Nephron progenitor cell (in vitro differentiated cells): ENCODE measurements at regions not wholly inside any gene's neighbourhood (a gene's known extent, or its start where the extent isn't known, plus 50 kb on each side); places are given as distances from the start of the nearest gene placed in this dataset.

Experiments used
- DNase-seq: peaks from one replicate; pipeline ENCODE4 v3.0.0; 2021
- H3K27ac Mint-ChIP-seq: 2 replicates; pipeline ENCODE4 v1.8.0; 2021; ENCODE audit warnings: mild to moderate bottlenecking, moderate library complexity, mixed read lengths
- H3K27me3 Mint-ChIP-seq: 2 replicates; pipeline ENCODE4 v1.8.0; 2021; ENCODE audit warnings: mild to moderate bottlenecking, low read depth, mixed read lengths; ENCODE audit not compliant: poor library complexity
- H3K36me3 Mint-ChIP-seq: 2 replicates; pipeline ENCODE4 v1.8.0; 2021; ENCODE audit warnings: low read depth, mixed read lengths
- H3K4me1 Mint-ChIP-seq: 2 replicates; pipeline ENCODE4 v1.8.0; 2021; ENCODE audit warnings: mixed read lengths
- H3K4me3 Mint-ChIP-seq: 2 replicates; pipeline ENCODE4 v1.8.0; 2021; ENCODE audit warnings: mild to moderate bottlenecking, moderate library complexity, mixed read lengths
- H3K9me3 Mint-ChIP-seq: 2 replicates; pipeline ENCODE4 v1.8.0; 2021; ENCODE audit warnings: mild to moderate bottlenecking, moderate library complexity, mixed read lengths
- TF ChIP-seq, protein P1 (sequence below): fragments of 200-600 bp; sonication (generic); IDR thresholded peaks from 2 replicates; pipeline ENCODE4 v1.5.0; 2021; ENCODE audit warnings: antibody characterized with exemption

DNA sequence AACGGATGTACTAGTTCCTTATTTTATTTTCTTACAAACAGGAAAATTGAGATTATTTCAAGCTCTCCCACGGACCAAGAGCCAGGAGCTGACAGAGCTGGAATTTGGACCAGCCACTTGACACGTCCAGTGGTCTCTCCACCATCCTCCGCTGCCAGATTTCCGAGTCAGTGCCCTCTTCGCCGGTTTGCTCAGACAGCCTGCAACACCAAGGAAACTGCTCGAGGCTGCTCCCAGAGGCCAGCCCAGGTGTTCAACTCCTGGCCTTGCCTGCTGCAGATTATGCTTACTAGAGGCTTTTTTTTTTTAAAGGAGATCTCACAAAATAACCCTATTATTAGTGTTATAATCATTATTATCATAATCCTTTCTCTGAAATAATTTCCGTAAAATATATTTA, 779.8 kb downstream of the RNF144A start:
- H3K36me3 Mint-ChIP-seq: no peaks in the 10 kb centered on the region
- H3K4me3 Mint-ChIP-seq: no peak overlapping the region
- no peak overlapping the region for H3K27ac Mint-ChIP-seq
- TF ChIP-seq, protein P1, sequence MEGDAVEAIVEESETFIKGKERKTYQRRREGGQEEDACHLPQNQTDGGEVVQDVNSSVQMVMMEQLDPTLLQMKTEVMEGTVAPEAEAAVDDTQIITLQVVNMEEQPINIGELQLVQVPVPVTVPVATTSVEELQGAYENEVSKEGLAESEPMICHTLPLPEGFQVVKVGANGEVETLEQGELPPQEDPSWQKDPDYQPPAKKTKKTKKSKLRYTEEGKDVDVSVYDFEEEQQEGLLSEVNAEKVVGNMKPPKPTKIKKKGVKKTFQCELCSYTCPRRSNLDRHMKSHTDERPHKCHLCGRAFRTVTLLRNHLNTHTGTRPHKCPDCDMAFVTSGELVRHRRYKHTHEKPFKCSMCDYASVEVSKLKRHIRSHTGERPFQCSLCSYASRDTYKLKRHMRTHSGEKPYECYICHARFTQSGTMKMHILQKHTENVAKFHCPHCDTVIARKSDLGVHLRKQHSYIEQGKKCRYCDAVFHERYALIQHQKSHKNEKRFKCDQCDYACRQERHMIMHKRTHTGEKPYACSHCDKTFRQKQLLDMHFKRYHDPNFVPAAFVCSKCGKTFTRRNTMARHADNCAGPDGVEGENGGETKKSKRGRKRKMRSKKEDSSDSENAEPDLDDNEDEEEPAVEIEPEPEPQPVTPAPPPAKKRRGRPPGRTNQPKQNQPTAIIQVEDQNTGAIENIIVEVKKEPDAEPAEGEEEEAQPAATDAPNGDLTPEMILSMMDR: no peak
- H3K4me1 Mint-ChIP-seq: peaks cover 3% of the 10 kb centered on the region
- no peaks in the 10 kb centered on the region for H3K9me3 Mint-ChIP-seq
- no peaks in the 10 kb centered on the region for H3K27me3 Mint-ChIP-seq
- DNase-seq: no peak

DNA sequence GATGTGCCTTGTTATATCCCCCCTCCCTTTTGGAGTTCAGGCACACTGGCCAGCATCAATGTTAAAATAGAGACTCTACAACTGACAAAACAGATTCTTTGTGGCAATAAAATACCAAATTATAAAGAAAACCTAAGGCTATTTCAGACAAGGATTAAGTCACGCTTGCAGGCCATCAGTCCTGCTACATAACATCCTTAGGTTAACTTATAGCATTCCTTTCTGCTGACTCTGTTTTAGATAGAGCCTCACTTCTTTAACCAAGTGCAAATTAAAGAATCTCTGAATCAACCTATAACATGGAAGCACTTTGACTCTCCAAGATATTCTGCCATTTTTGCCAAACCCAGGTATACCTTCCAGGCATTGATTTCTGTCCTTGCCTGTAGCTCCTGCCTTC, 784.6 kb downstream of the RNF144A start:
- Mint-ChIP-seq H3K4me1 (peaks cover 18% of the 10 kb centered on the region), H3K27me3 (peaks cover 6% of the 10 kb centered on the region), H3K36me3 (no peaks in the 10 kb centered on the region), H3K4me3 (no peak overlapping the region), H3K27ac (no peak overlapping the region), H3K9me3 (no peaks in the 10 kb centered on the region)
- DNase-seq: no peak
- TF ChIP-seq, protein P1: no peak

DNA sequence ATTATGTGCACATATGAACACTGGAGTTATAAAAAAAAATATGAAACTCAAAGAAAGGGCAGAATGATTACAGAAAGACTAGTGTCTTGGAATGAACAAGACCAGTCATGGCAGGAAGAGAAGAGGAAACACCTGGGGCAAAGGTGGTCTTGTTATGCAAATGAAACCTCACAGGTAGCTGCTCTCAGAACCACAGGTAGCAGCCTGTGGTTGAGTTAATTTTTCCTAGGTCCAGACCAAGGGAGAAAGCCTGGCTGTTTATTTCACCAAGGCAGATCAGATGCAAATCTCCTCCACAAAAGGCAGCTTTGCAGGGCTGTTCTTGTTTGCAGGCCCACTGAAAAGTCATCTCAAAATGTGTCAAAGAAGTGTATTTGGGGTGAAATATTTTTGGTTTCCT, 785.8 kb downstream of the RNF144A start:
- Mint-ChIP-seq H3K9me3 (no peaks in the 10 kb centered on the region), H3K27ac (no peak overlapping the region), H3K4me3 (no peak overlapping the region), H3K27me3 (peaks cover 6% of the 10 kb centered on the region), H3K36me3 (no peaks in the 10 kb centered on the region), H3K4me1 (peaks cover 18% of the 10 kb centered on the region)
- DNase-seq: no peak
- TF ChIP-seq, protein P1: no peak

DNA sequence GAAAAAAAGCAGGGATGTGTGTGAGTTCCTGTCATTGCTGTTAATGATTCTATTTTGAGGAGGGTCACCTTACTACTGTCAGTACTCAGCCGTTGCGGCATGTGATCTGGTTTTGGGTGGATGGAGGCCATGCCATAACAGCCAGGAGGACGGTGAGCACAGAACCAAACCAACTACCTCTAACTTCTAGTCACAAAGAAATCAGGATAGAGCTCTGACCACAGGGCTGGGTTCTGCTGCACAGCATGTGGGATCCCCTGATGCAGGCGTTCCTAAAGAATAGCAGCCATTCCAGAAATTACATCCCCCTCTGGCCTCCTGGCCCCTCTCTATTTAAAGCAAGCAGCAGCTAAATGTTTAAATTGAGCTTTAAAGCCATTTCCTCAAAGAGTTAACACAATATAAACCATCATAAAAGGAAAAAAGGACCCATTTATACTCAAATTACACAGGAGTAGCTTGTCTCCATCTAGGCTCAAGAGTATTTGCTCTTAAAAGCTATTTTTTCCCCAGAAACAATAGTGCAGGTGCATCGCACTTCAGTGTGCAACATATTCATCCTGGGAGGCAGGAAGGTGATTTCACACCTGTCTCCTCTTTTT, 786.4 kb downstream of the RNF144A start:
- Mint-ChIP-seq H3K4me1 (peaks cover 18% of the 10 kb centered on the region), H3K36me3 (no peaks in the 10 kb centered on the region), H3K27me3 (peaks cover 6% of the 10 kb centered on the region), H3K9me3 (no peaks in the 10 kb centered on the region), H3K4me3 (no peak overlapping the region), H3K27ac (no peak overlapping the region)
- no peak for DNase-seq
- TF ChIP-seq, protein P1: no peak

DNA sequence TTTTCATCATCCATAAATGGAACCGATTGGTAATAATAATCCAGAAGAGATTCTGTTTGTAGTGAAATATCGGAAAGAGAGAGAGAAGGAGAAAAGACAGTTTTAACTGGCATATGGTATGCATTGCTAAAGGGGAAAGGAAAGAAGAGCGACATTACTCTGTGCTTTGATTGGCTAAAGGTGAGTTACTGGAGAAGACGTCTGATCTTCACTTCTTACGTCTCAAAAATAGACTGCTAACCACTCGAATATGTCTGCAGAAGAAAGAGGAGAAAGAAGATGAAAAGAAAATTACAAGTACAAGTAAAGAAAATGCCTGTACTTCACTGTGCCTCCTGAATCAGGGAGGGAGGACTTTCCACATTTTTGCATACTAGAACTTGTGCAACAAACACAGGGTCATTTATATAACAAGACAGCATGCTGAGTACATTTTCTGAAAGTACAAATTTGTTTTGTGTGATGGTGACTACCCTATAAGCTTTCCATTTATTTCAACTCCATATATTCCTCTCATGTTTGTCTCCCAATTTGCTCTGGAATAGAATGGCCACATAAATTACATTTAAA, 787.2 kb downstream of the RNF144A start:
- TF ChIP-seq, protein P1: no peak
- Mint-ChIP-seq H3K36me3 (no peaks in the 10 kb centered on the region), H3K4me1 (peaks cover 18% of the 10 kb centered on the region), H3K9me3 (no peaks in the 10 kb centered on the region), H3K27ac (no peak overlapping the region), H3K27me3 (peaks cover 7% of the 10 kb centered on the region), H3K4me3 (no peak overlapping the region)
- DNase-seq: no peak

DNA sequence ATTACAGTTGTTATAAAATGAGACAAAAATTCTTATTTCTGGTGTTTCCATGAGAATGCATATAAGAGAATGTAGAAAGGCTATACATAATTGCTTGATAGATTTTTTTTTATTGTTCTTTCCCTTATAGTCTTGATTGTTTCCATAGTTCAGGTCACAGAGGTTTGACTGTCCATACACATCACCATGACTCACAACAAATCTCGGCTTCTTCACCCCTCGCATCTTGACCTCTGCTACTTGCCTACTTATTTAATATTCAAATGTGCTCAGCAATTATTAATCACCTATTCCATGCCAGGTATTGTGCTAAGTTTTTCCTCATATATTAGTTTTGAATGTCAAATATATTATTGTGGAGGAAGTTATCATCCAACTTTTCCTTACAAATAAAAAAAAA, 789.6 kb downstream of the RNF144A start:
- DNase-seq: no peak
- Mint-ChIP-seq H3K4me1 (peaks cover 18% of the 10 kb centered on the region), H3K9me3 (no peaks in the 10 kb centered on the region), H3K4me3 (no peak overlapping the region), H3K36me3 (no peaks in the 10 kb centered on the region), H3K27ac (no peak overlapping the region), H3K27me3 (peaks cover 11% of the 10 kb centered on the region)
- TF ChIP-seq, protein P1: no peak
